ENCODE measurements at regions not wholly inside any gene's neighbourhood (a gene's known extent, or its start where the extent isn't known, plus 50 kb on each side); places are given as distances from the start of the nearest gene placed in this dataset.

DNA sequence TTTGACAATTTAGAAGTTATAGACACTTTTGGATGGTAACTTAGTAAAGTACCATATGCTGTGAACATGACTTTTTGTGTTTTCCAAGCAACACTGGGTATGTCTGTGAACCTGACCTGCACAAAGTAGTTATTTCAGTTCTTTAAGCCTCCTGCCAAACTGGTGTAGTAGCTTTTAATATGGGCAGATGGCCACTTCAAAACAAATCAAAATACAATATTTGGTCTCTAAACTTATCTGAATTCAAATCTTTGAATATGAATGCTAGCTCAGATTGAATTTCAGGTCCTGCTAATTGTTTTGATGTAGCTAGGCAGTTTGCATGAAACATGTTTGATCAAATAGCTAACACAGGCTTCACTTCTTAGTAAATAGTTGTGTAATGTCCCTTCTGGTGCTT lies 1176.7 kb upstream of the CDH9 start:
- DNase-seq: peak in 1 of 2 experiments; percentile 42

DNA sequence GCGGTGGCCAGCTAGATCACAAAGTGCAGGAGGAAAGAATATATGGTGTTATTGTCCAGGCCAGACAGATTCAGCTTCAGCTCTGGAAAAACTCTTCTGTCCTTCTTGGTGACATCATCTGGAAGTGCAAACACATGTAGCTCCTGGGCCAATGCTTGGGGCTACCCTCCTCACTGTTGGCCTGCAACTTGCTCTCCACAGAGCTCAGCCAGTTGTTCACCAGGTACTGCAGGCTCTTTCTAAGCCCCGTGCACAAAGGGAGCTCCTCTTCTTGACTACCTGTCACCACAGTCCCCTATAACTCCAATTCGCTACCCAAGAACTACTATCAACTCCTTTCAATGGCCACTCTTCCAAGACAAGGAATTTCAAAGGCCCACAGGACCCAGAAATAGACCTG lies 1175.9 kb upstream of the CDH9 start:
- no peak for DNase-seq

DNA sequence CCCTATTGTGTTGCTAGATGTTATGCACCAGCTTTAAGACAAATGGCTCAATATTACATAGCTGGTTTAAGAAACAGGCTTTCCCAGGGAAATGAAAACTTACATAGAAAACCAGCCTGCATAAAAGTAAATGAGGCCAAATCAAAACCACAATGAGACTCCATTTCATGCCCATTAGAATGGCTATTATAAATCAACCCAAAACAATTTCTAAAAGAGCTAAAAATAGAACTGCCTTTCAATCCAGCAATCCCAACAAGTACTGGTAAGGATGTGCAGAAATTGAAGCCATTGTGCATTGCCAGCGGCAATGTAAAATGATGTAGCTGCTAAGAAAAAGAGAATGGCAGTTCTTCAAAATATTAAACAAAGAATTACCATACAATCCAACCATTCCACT lies 1170.0 kb upstream of the CDH9 start:
- no peak for DNase-seq

DNA sequence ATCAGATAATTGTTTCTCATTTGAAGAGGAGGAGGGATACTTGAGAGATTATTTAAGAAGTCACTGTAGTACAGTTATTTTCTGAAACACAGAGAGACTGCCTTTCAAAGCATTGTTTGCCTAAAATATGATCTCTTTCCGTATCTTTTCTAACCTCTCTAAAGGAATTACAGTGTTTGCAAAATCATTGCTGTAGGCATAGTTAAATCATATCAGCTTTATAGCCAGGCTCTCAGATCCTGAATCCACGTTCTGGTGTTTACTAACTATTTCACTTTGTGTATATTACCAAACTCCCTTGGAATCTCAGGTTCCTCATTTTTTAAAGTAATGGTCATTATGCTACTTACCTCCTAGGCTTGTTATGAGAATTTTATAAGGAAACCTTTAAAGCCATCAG lies 1151.6 kb upstream of the CDH9 start:
- no peak for DNase-seq

DNA sequence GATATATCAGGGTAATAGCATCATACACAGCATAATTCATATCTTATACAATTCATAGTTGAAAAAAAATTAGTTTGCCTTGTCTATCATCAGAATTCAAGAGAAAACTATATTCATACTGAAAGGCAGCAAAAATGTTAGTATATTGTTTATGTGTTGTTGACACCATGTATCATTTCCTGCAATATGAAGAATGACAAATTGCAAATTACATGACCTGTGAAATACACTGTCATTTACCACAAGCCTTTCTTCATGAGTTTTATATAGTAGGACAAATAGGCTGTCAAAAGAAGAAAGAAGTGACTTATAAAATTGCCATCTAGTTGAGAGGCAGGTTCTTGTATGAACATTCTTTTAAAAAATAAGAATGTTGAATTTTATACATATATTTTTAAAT lies 1136.3 kb upstream of the CDH9 start:
- DNase-seq: no peak

DNA sequence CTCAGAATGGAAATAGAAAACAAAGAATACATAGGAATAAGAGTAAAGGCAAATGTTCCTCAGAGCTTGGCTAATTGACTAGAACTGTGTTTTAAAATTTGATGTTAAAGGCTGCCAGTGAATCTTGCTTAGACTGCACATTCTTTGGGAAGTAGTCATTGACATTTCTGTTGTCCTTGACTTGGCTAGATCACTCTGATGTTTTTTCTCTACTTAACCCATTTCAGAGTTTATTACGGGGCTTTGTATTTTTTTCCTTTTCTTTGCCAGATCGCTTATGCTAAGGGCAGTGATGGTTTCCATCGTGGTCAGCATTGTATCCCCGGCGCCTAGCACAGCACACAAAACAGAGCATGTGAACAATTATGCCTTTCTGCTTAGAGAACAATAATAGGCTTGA lies 1126.7 kb upstream of the CDH9 start:
- DNase-seq: peak in 1 of 2 experiments; percentile 15

DNA sequence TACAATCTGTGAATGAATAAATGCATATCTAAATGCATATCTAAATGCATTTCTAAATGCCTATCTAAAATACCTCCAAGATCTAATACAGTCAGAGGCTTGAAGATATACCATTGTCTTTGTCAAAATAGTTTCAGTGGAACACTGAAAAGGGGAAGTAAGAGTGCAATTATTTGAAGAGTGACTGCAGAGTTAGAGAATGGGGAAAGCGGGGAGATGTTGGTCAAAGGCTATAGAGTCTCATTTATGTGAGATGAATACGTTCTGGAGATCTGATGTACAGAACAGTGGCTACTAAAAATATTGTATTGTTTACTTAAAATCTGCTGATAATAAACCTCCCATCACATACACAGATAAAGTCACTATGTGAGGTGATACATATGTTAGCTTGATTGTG lies 1126.2 kb upstream of the CDH9 start:
- no peak for DNase-seq

DNA sequence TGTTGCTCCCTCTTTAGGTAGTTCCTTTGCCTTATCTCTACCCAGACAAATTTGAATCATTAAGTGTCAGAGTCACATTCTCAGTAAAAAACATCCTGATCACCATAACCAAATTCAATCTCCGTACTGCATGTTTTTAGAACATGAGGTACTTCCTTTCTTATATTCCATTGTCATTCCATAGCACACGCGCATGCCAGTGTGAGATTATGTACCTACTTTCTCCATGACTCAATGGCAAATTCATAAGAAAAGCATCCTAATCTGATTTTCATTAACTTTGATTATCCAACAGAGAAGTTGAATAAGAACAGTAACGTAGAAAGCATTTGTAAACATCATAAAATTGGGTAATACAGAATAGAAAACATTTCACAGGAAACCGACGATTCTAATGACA lies 1118.6 kb upstream of the CDH9 start:
- DNase-seq: no peak

DNA sequence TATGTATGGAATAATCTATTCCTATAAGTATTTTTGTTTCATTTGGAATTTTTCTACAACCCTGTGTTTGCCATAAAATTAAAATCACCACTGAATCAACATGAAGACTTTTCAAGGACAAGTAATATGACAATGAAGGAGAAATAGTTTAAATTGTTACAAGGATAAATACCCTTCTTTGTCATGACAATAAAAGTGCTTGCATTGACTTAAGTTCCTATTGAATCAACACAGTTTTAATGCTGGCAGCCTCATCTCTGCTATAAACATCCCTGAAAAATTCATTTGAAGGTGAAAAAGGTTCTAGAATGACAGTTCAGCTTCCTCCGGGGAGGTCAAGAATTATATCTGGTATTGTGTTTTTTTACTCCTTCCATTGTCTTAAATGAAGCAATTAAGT lies 1105.1 kb upstream of the CDH9 start:
- DNase-seq: no peak

DNA sequence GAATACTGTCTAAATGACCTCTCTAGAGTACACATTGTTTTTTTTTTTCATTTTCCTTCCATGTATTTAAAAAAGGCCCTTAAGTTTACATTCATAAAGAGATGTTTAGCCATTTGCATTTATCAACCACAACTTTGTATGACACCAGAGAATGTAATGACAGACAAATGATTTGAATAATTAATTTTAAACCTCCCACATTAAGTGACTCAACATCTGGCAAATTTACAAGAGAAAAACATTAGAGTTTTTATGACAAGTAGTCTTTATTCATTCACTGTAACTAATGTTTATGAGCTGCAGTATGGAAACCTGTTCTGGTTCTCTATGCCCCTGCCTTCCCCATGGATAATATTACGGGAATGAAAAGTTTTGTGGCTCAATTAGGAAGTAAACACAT lies 1093.8 kb upstream of the CDH9 start:
- no peak for DNase-seq

DNA sequence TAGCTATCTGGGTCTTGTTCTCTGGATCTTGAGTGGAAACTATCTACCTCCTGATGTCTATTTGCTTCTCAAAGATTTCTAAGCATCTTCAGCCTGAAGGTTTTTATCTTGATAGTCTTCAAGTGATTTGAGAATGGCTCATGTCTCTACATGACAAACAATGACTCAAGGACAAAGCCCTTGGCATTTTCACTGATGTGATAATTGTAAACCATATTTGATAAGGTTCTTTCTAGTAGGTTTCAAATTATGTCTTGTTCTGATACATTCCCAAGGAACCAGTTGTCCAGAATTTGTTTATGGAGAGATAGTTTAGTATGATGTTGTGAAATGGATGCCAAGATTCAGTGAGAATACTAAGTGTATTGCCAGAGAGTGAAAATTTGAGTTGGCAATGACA lies 1079.3 kb upstream of the CDH9 start:
- DNase-seq: no peak

DNA sequence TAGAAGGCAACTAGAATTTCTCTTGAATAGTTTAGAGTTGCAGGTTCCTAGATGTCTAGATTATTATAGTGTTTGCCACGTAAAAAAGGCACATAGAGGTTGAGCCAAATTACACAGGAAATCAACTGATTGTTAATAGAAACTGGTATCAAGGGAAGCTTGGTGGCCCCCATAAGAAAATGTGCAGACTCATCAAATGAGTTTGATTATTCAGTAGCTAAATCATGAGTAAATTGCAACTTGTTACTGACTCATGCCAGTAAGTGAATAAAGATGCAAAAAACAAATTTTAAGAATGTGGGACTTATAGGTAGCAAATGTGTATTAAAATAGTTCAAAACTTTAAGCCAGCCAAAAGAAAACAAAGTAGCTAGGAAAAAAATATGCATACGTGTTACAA lies 1078.9 kb upstream of the CDH9 start:
- no peak for DNase-seq

DNA sequence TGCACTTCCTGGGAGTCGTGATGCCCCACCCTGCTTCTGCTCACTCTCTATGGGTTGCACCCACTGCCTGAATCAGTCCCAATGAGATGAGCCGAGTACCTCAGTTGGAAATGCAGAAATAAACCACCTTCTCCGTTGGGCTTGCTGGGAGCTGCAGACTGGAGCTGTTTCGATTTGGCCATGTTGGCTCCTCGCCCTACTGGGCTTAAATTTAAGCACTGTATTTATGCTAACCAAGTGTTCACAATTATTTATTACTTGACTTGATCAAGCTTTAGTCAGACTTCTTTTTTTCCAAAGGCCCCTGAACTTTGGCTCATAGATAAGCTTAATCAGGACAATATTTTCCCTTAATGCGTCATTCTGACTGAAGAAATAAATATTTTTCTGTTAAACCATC lies 1072.4 kb upstream of the CDH9 start:
- DNase-seq: no peak

DNA sequence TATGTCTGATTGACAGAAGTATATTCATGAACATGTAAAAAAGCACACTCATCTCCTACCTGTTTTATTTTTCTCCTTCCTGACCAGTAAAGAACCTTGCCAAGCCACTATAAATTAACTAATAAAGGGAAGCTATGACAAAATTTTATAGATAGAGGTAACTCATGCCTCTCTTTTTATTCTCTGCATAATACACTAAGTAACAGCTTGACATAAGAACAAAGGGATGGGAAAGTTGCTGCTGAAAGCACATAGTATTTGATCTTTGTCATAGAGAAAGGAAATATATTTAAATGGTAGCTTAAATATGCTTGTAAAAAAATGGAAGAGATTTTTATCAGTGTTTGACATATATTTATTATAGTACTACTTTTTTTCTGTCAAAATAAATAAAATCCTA lies 1065.7 kb upstream of the CDH9 start:
- no peak for DNase-seq

DNA sequence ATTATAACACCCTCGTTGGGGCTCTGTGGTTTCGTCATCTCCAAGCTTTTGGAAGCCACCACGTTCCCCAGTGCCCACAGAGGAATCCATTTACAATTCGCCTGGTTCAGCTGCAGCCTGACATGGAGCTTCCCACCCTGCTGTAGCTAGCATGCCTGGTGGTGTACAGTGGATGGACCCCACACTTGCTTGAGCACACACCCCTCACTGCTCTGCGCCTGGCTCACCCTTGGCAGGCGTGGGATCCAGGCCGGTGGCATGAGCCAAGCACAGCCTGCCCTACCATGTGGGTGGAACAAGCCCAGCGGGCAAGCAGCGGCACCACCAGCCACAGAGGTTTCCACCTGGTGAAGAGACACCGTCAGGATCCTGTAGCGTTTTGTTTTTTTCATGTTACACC lies 1045.7 kb upstream of the CDH9 start:
- no peak for DNase-seq

DNA sequence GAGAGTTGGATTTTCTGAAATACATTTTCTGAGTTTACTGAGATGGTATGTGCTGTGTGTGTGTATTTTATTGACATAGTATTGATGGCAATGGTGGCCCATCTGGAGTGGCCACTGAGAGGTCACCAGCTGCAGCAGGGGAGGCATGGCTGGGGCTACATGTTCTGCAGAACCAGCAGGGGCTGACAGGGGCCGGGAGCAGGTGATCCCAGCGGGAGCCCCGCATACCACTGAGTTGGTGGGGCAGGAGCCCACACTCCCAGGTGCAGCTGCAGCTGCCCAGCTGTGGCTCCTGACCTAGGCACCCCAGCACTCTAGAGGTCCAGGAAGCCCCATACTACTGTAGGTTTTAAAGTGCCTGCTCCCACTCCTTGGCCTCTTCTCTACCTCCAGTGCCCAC lies 1044.2 kb upstream of the CDH9 start:
- no peak for DNase-seq

DNA sequence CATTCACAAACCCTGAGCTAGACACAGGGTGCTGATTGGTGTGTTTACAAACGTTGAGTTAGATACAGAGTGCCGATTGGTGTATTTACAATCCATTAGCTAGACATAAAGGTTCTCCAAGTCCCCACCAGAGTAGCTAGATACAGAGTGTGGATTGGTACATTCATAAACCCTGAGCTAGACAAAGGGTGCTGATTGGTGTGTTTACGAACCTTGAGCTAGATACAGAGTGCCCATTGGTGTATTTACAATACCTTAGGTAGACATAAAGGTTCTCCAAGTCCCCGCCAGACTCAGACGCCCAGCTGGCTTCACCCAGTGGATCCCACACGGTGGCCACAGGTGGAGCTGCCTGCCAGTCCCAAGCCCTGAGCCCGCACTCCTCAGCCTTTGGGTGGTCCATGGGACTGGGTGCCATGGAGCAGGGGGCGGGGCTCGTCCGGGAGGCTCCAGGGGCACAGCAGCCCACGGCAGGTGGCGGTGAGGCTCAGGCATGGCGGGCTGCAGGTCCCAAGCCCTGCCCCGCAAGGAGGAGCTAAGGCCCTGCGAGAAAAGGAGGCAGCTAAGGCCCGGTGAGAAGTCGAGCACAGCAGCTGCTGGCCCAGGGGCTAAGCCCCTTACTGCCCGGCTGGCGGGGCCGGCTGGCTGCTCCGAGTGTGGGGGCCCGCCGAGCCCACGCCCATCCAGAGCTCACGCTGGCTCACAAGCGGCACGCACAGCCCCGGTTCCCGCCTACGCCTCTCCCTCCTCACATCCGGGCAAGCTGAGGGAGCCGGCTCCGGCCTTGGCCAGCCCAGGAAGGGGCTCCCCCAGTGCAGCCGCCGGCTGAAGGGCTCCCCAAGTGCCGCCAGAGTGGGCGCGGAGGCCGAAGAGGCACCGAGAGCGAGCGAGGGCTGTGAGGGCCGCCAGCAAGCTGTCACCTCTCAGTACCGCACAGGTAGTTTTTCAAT lies 1039.2 kb upstream of the CDH9 start:
- no peak for DNase-seq

DNA sequence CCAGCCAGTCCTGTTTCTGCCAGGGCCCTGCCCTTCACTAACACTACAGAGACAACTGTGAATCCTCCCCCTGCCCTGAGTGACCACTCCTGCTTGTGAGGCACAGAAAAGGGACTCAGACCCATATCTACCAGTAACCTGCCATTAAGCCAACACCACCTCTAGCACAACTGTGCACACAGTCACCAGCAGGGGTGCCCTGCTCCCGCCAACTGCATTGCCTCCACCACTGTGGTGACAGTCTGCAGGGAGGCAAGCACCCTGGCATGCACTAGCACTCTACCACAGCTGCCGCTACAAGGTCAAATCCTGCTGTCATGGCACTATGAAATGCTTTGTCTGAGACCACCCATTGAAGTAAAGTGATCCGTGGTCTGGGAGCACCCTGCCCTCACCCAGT lies 1028.5 kb upstream of the CDH9 start:
- no peak for DNase-seq

DNA sequence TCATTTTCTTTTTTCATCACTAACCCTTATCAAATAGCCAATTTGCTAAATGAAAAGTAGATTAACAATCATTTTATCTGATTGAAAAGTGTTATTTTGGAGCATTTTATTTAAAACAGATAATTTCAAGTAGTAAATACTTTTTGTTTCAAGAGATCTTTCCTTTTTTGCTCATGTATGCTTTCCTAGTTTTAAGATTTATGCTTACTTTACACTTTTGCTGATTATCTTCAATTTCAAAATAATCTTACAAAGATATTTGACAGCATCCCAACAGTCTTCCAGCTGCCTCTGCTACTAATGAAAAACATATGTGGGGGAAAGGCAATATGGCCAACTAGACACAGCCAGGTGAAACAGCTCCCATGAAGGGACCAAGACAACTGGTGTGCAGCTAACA lies 1027.3 kb upstream of the CDH9 start:
- DNase-seq: no peak

DNA sequence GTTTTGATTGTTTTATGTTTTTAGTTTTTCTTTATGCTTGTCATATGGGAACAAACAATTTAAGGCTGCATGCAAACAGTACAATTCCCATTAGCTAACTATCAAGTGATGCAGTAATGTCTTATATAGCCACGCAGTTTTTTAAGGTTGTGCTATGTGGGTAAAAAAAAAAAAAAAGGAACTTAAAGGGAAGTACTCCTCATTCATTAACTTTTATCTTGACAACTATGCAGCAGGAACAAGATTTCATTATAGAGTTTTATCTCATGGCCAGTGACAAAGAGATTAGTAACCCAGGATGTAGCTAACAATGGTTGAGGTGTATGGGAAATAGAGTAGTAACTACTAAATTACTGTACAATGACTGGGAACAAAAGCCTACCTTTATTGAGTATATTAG lies 1008.2 kb upstream of the CDH9 start:
- no peak for DNase-seq

DNA sequence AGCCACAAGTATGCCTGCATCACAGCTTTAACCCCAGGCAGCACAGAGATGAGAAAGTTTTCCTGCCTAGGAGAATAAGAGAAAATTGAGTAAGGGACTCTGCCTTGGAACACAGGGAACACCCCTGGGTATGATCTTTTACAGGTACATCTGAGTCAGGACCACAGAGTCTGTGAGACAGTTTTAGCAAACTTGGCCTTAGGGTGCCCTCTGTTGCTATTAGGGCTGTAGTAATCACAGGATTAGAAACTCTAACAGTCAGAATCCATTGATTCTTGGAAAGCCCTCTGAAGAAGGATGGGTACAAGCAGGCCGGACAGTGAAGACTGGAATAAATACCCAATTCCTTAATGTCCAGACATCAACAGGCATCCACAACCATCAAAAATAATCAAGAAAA lies 989.5 kb upstream of the CDH9 start:
- no peak for DNase-seq

DNA sequence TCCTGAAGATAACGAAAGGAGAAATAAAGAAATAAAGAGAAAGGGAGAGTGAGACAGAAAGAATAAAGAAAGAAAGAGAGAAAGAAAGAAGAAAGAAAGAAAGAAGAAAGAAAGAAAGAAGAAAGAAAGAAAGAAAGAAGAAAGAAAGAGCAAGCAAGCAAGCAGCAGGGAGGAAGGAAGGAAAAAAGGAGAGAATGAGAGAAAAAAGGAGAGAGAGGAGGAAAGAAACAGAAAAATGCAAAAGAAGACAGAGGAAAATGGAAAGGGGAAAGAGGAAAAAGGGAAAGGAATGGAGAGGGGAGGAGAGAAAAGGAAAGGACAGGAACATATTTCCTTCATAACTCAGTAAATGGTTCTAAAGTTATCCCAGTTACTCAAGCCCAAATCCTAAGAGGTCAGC lies 978.8 kb upstream of the CDH9 start:
- DNase-seq: no peak

DNA sequence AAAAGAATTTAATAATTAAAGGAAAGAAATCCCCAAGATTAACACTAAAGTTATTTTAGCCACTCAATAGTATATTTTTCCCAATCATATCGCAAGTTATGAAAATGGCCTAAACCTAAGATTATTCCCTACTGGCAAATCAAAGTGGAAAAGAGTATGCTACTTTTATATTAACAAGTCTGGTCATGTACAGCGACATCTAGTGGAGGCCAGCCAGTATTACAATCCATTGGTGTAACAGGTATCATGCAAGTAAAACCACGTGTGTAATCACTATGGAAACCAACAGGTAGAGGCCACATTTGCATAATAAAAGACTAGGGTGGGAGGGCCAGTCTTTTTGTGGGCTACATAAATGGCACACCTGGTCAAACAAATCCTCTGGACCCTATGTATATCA lies 976.4 kb upstream of the CDH9 start:
- DNase-seq: no peak

DNA sequence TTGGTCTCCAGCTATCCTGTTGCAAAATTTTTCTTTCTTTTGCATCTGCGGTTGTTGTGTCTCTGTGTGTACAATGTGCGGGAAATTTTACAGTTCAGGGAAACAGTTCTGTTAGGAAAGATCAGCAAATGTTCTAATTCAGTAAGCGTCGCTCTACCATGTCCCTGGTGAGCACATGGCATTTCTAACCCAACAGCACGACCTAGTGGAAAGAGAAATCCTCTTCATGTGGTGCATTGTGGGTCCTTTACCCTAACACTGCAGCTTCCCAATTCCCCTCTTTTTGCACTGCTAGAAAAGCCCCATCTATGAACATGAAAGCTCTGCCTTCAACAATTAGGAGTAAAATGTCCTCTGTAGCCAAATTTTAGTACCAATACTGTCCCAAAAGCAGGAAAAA lies 974.2 kb upstream of the CDH9 start:
- DNase-seq: peak in 1 of 2 experiments; percentile 42

DNA sequence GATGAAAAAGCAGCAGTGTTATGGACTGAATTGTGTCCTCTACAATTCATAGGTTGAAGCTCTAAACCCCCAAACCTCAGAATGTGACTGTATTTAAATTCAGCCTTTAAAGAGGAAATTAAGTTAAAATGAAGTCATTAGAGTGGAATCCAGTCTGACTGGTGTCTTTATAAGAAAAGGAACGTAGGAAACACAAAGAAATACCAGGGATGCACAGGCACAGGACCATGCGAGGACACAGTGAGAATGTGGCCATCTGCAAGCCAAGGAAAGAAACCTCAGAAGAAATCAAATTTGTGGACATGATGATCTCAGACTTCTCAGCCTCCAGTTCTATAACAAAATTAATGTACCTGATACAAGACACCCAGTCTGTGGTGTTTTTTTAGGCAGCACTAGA lies 971.2 kb upstream of the CDH9 start:
- no peak for DNase-seq
